ENCODE measurements at regions not wholly inside any gene's neighbourhood (a gene's known extent, or its start where the extent isn't known, plus 50 kb on each side); places are given as distances from the start of the nearest gene placed in this dataset.

- ChIA-PET CTCF (ENCODE audit: low intra/inter-chr PET ratio) (no interaction called here), POLR2A (interaction anchor here (0.6 to 1.2 kb wide), 2 partner anchors 9 to 828 kb away, joined by 3 read pairs; no protein-coding TSS in a partner anchor)
- in situ Hi-C loops (cut with MboI): no loop called here
- Histone ChIP-seq H3K4me1 (replicated peaks in 1 of 2; ENCODE audit: control insufficient read depth in 2 of 2, insufficient read depth in 2 of 2, low read length in 2 of 2) (peaks cover 0 to 2% of the 10 kb centered on the region in 2 experiments; a peak in 1 of 5 replicates), H3K79me2 (ENCODE audit: control insufficient read depth, insufficient read depth, low read length) (no peaks in the 10 kb centered on the region), H3K4me2 (ENCODE audit: insufficient read depth, low read length) (no peak overlapping the region), H4K20me1 (replicated peaks; ENCODE audit: control insufficient read depth, insufficient read depth, low read length) (no peaks in the 10 kb centered on the region; the same call in 1 of the 2 replicates), H3K36me3 (ENCODE audit: control insufficient read depth, insufficient read depth, low read length) (no peaks in the 10 kb centered on the region), H3K9ac (ENCODE audit: insufficient read depth in 1 of 2, low read depth in 2 of 2, low read length in 2 of 2) (no peak overlapping the region), H3K4me3 (no peak overlapping the region), H3K9me1 (ENCODE audit: control insufficient read depth, insufficient read depth, low read length) (no peaks in the 10 kb centered on the region), H3K27me3 (ENCODE audit: control insufficient read depth in 2 of 2, insufficient read depth in 2 of 2, low read length in 2 of 2) (peaks cover 2 to 14% of the 10 kb centered on the region in 2 experiments; a peak in 4 of 5 replicates), H3K27ac (ENCODE audit: extremely low read depth, low read depth, low read length) (no peak overlapping the region), H2AFZ (ENCODE audit: low read depth, low read length) (no peak overlapping the region), H3K9me3 (replicated peaks; ENCODE audit: control insufficient read depth, insufficient read depth, low read depth, low read length) (no peaks in the 10 kb centered on the region)
- no TSS peak for BruUV-seq (replicated peaks)
- WGBS (ENCODE audit: insufficient coverage, low coverage, missing lambda C conversion rate): 2% methylated on average over 3 of the region's 3 CpGs
- TF ChIP-seq, protein P1, sequence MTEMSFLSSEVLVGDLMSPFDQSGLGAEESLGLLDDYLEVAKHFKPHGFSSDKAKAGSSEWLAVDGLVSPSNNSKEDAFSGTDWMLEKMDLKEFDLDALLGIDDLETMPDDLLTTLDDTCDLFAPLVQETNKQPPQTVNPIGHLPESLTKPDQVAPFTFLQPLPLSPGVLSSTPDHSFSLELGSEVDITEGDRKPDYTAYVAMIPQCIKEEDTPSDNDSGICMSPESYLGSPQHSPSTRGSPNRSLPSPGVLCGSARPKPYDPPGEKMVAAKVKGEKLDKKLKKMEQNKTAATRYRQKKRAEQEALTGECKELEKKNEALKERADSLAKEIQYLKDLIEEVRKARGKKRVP (CRISPR knock-in tag; IDR thresholded peaks at IDR 0.05): no peak
- TF ChIP-seq SMC3 (conservative IDR thresholded peaks at IDR 0.05; ENCODE audit: insufficient read depth, low read depth, low read length) (no peak), MITF (IDR thresholded peaks at IDR 0.05) (no peak), ETV1 (tag; conservative IDR thresholded peaks at IDR 0.05; ENCODE audit: low read depth) (no peak), HDAC6 (IDR thresholded peaks at IDR 0.05; ENCODE audit: low read depth, low read length) (no peak), ILK (tag; IDR thresholded peaks at IDR 0.05; ENCODE audit: borderline replicate concordance, low read depth) (no peak), POLR3A (IDR thresholded peaks at IDR 0.05; ENCODE audit: borderline replicate concordance, extremely low read depth, insufficient read depth, insufficient read length) (no peak), DNMT1 (IDR thresholded peaks at IDR 0.05) (no peak), TEAD4 (IDR thresholded peaks at IDR 0.05; ENCODE audit: low read length) (no peak), TEAD4 (CRISPR knock-in tag; IDR thresholded peaks at IDR 0.05; ENCODE audit: borderline replicate concordance) (no peak), PTBP1 (IDR thresholded peaks at IDR 0.05; ENCODE audit: low read depth, low read length) (no peak), ZNF280B (CRISPR knock-in tag; IDR thresholded peaks at IDR 0.05) (no peak), ZC3H4 (CRISPR knock-in tag; IDR thresholded peaks at IDR 0.05; ENCODE audit: borderline replicate concordance) (no peak), CCAR2 (IDR thresholded peaks at IDR 0.05; ENCODE audit: low read depth, low read length) (no peak), ZNF592 (IDR thresholded peaks at IDR 0.05) (no peak)
- ATAC-seq (no peak), FAIRE-seq (no peak), DNase-seq (ENCODE audit: extremely low read depth in 1 of 4, low spot score in 3 of 4) (no peak)
- intact Hi-C loops (cut with micrococcal nuclease): no loop called here
Observed at GRCh38 chr10:32171204-32171603, 115.0 kb upstream of the KIF5B start.

Measured in K562 (cell line).